ENCODE measurements at regions not wholly inside any gene's neighbourhood (a gene's known extent, or its start where the extent isn't known, plus 50 kb on each side); places are given as distances from the start of the nearest gene placed in this dataset.

GRCh38 chr11:70531281-70532065, 133.1 kb downstream of the CTTN start:
- in situ Hi-C loops (cut with HindIII; ENCODE audit: low sequenced_read_pairs): no loop called here

GRCh38 chr11:70532066-70532440, 133.7 kb downstream of the CTTN start:
- in situ Hi-C loops (cut with HindIII; ENCODE audit: low sequenced_read_pairs): no loop called here

GRCh38 chr11:70532731-70533130, 134.4 kb downstream of the CTTN start:
- in situ Hi-C loops (cut with HindIII; ENCODE audit: low sequenced_read_pairs): no loop called here

GRCh38 chr11:70535191-70535971, 137.1 kb downstream of the CTTN start:
- in situ Hi-C loops (cut with HindIII; ENCODE audit: low sequenced_read_pairs): no loop called here

GRCh38 chr11:70536051-70536877, 137.9 kb downstream of the CTTN start:
- in situ Hi-C loops (cut with HindIII; ENCODE audit: low sequenced_read_pairs): no loop called here

GRCh38 chr11:70537576-70538571, 139.5 kb downstream of the CTTN start:
- in situ Hi-C loops (cut with HindIII; ENCODE audit: low sequenced_read_pairs): no loop called here

- in situ Hi-C loops (cut with HindIII; ENCODE audit: low sequenced_read_pairs): no loop called here
These were observed 140.5 kb downstream of the CTTN start for GRCh38 chr11:70538641-70539359.

DNA sequence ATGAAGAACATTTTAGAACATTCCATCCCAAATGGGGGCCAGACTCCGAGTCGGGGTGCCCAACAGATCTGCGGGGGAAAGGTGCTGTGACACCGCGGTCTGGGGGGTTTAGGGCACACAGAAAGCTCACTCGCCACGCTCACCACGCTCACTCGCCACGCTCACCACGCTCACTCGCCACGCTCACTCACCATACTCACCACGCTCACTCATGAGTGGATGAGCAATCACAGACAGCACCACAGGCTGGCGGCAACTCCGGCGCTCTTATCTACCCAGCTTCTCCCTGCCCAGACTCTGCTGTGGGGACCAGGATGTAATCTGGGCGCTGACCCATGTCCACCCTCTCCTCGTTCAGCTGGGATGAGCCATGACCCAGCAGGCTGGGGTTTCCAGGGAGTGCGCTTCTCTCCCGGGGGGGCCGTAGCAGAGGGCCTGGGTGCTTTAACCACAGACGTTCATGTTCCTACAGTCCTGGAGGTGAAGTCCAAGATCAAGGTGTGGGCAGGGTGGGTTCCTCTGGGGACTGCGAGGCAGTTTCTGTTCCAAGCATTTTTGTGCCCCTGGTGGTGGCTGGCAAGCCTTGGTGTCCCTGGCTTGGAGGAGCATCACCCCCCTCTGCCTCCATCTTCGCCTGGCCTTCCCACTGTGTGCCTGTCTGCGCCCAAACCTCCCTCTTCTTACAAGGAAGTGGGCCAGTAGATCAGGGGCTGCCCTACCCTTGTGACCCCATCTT, 141.2 kb downstream of the CTTN start:
- in situ Hi-C loops (cut with HindIII; ENCODE audit: low sequenced_read_pairs): no loop called here

DNA sequence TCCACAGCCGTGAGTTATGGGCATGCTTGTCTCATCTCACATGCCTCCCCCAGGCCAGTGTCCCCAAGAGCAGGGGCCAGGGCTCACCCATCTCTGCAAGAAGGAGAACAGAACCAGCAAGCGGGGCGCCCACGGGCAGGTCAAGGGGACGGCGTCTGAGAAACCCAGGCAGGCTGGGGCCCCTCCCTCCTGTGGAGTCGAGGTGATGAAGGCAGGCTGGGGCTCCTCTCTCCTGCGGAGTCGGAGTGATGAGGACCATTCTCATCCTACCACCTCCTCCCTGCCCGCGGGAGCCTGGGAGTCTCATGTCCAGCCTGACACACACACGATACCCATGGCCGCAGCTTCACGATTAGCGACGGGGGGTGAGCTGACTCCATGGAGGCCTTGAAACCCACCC, 141.9 kb downstream of the CTTN start:
- in situ Hi-C loops (cut with HindIII; ENCODE audit: low sequenced_read_pairs): no loop called here

GRCh38 chr11:70541176-70541575, 142.8 kb downstream of the CTTN start:
- in situ Hi-C loops (cut with HindIII; ENCODE audit: low sequenced_read_pairs): no loop called here

DNA sequence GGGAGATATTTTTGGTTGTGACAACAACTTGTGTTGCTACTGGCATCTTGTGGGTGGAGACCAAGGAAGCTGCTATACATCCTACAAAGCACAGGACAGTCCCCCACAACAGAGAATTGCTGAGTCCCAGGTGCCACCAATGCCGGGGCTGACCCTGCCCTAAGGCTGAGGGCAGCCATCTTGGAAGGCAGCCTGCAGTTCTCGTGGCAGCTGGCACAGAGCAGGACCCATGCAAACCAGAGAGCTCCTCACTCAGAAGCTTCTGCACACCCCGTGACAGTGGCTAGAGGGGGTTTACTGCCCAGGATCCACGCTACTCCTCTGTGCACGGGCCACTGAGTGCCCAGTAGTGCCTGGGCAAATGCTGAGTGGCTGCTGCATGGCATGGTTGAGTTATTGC, 143.4 kb downstream of the CTTN start:
- in situ Hi-C loops (cut with HindIII; ENCODE audit: low sequenced_read_pairs): no loop called here

DNA sequence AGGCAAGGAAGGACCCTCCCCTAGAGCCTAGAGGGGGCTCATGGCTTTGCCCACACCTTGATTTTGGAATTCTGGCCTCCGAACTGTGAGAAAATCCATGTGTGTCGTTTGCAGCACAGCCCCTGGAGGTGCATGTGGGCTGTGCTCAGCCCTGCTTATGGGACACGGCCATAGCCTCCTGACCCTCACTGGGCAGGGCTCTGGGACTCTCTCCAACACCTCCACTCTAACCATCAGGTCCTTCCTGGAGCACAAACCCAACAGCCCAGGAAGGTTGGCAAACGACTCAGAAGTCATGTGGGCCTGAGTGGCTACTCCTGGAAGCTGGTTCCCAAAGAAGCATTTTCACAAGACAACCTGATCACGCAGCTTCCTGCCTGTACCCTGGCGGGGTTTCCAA, 144.1 kb downstream of the CTTN start:
- in situ Hi-C loops (cut with HindIII; ENCODE audit: low sequenced_read_pairs): no loop called here

GRCh38 chr11:70542811-70543210, 144.5 kb downstream of the CTTN start:
- in situ Hi-C loops (cut with HindIII; ENCODE audit: low sequenced_read_pairs): no loop called here

DNA sequence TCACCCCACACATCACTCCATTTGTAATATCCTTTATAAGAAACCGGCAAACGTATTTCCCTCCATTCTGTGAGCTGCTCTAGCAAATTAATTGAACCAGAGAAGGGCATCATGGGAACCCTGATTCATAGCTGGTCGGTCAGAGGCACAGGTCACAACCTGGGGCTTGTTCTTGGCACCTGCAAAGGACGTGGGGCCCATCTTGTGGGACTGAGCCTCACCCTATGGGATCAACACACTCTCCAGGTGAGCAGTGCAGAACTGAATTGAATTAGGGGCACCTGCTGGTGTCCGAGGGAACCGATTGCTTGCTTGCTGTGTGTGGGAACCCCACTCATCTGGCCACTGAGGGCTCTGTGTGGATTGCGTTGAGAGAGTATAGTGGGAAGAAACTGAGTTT, 145.3 kb downstream of the CTTN start:
- in situ Hi-C loops (cut with HindIII; ENCODE audit: low sequenced_read_pairs): no loop called here

GRCh38 chr11:70544067-70544773, 145.9 kb downstream of the CTTN start:
- in situ Hi-C loops (cut with HindIII; ENCODE audit: low sequenced_read_pairs): no loop called here

- in situ Hi-C loops (cut with HindIII; ENCODE audit: low sequenced_read_pairs): no loop called here
These were observed 146.7 kb downstream of the CTTN start for GRCh38 chr11:70544774-70545609.

DNA sequence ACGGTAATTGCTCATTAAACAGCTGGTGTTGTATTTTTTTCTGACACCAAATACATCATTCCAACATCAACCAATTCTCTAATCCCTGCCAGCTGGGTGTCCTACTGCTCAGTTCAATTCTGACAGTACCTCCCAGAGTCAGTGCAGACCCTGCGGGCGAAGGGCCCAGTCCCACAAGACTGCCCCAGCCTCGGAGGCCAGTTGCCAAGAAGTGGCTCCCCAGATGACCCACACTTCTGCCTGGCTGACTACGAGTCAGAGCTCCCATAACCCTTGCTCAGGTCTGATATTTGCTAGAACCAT, 147.2 kb downstream of the CTTN start:
- in situ Hi-C loops (cut with HindIII; ENCODE audit: low sequenced_read_pairs): no loop called here
